ENCODE measurements at regions not wholly inside any gene's neighbourhood (a gene's known extent, or its start where the extent isn't known, plus 50 kb on each side); places are given as distances from the start of the nearest gene placed in this dataset.

- DNase-seq: no peak
Observed at GRCh38 chr16:74094514-74094913, 202.1 kb upstream of the PSMD7 start.

GRCh38 chr16:74092336-74092735 is 204.3 kb upstream of the PSMD7 start:
- DNase-seq: no peak

- no peak for DNase-seq
Observed at GRCh38 chr16:74090871-74091270, 205.7 kb upstream of the PSMD7 start.

GRCh38 chr16:74083541-74083940 is 213.1 kb upstream of the PSMD7 start:
- no peak for DNase-seq

- no peak for DNase-seq
Observed at GRCh38 chr16:74080311-74080710, 216.3 kb upstream of the PSMD7 start.

- no peak for DNase-seq
Observed at GRCh38 chr16:74079232-74079586, 217.4 kb upstream of the PSMD7 start.

- DNase-seq: no peak
Observed at GRCh38 chr16:74078511-74079231, 217.9 kb upstream of the PSMD7 start.

GRCh38 chr16:74076568-74076967 is 220.0 kb upstream of the PSMD7 start:
- no peak for DNase-seq

- no peak for DNase-seq
Observed at GRCh38 chr16:74075393-74075792, 221.2 kb upstream of the PSMD7 start.

- DNase-seq: no peak
Observed at GRCh38 chr16:74073456-74073855, 223.2 kb upstream of the PSMD7 start.

GRCh38 chr16:74071996-74072535 is 224.5 kb upstream of the PSMD7 start:
- DNase-seq: no peak

- DNase-seq: no peak
Observed at GRCh38 chr16:74070237-74070636, 226.4 kb upstream of the PSMD7 start.

GRCh38 chr16:74064120-74064735 is 232.4 kb upstream of the PSMD7 start:
- DNase-seq: no peak

GRCh38 chr16:74053826-74054225 is 242.8 kb upstream of the PSMD7 start:
- no peak for DNase-seq

GRCh38 chr16:74053312-74053711 is 243.3 kb upstream of the PSMD7 start:
- no peak for DNase-seq

- no peak for DNase-seq
Observed at GRCh38 chr16:74052016-74052415, 244.6 kb upstream of the PSMD7 start.

- DNase-seq: no peak
Observed at GRCh38 chr16:74049027-74049426, 247.6 kb upstream of the PSMD7 start.

- DNase-seq: no peak
Observed at GRCh38 chr16:74046524-74046923, 250.1 kb upstream of the PSMD7 start.

GRCh38 chr16:74045513-74045912 is 251.1 kb upstream of the PSMD7 start:
- no peak for DNase-seq

- DNase-seq: no peak
Observed at GRCh38 chr16:74035816-74036215, 260.8 kb upstream of the PSMD7 start.

- DNase-seq: no peak
Observed at GRCh38 chr16:74034862-74035261, 261.8 kb upstream of the PSMD7 start.

GRCh38 chr16:74034200-74034599 is 262.4 kb upstream of the PSMD7 start:
- no peak for DNase-seq

- DNase-seq: no peak
Observed at GRCh38 chr16:74033441-74033995, 263.1 kb upstream of the PSMD7 start.

- no peak for DNase-seq
Observed at GRCh38 chr16:74031551-74031950, 265.1 kb upstream of the PSMD7 start.
